IMR-90 (cell line): ENCODE measurements at regions not wholly inside any gene's neighbourhood (a gene's known extent, or its start where the extent isn't known, plus 50 kb on each side); places are given as distances from the start of the nearest gene placed in this dataset.

Experiments
- ATAC-seq: fragments of 200-7000 bp; cut with Tn5 transposase; 2 replicates; pipeline ENCODE4 v1.9.1; 2020; ENCODE audit warnings: low read depth, mild to moderate bottlenecking, moderate library complexity
- BruUV-seq: library from RNA; stranded (reverse); fragments of 400-500 nt; replicated peaks from 2 replicates; lab custom pipeline; 2021; lab: Mats Ljungman, UMichigan
- CTCF ChIA-PET: fragments of 300-600 bp; formaldehyde crosslinking; extraction: SDS; loops from one replicate; lab custom pipeline; 2021; ENCODE audit warnings: antibody characterized with exemption; lab: Yijun Ruan, JAX
- POLR2A ChIA-PET: fragments of 300-600 bp; sonication (Branson Sonifier 250); formaldehyde crosslinking; loops from one replicate; lab custom pipeline; 2022; ENCODE audit warnings: antibody characterized with exemption; ENCODE audit not compliant: unreplicated experiment; lab: Charles Lee
- DNase-seq: peaks from one replicate; pipeline ENCODE4 v3.0.0; 2013
- H2AFZ ChIP-seq: replicated peaks from 2 replicates; pipeline ENCODE3; 2013; ENCODE audit warnings: low read length, mild to moderate bottlenecking; ENCODE audit not compliant: poor library complexity
- H2AK5ac ChIP-seq: 2 replicates; pipeline ENCODE4 v1.6.1; 2013; ENCODE audit warnings: low read depth, low read length, inconsistent platforms
- H2AK9ac ChIP-seq: replicated peaks from 2 replicates; pipeline ENCODE3; 2013; ENCODE audit warnings: mild to moderate bottlenecking, low read depth, low read length, moderate library complexity; ENCODE audit not compliant: poor library complexity
- H2BK120ac ChIP-seq: 2 replicates; pipeline ENCODE4 v1.6.1; 2013; ENCODE audit warnings: low read depth, low read length, inconsistent platforms
- H2BK15ac ChIP-seq: 3 replicates; pipeline ENCODE4 v1.6.1; 2013; ENCODE audit warnings: low read depth, low read length, inconsistent platforms
- H2BK20ac ChIP-seq: 2 replicates; pipeline ENCODE4 v1.6.1; 2013; ENCODE audit warnings: low read depth, mild to moderate bottlenecking, inconsistent platforms, low read length, moderate library complexity
- H2BK5ac ChIP-seq: 2 replicates; pipeline ENCODE4 v1.6.1; 2013; ENCODE audit warnings: mild to moderate bottlenecking, low read depth, low read length, inconsistent platforms; ENCODE audit not compliant: poor library complexity, severe bottlenecking
- H3K14ac ChIP-seq: replicated peaks from 2 replicates; pipeline ENCODE4 v1.6.1; 2013; ENCODE audit warnings: low read depth, low read length, inconsistent platforms
- H3K18ac ChIP-seq: 2 replicates; pipeline ENCODE4 v1.6.1; 2013; ENCODE audit warnings: low read depth, low read length, control low read depth
- H3K23ac ChIP-seq: 2 replicates; pipeline ENCODE4 v1.6.1; 2013; ENCODE audit warnings: low read depth, low read length, inconsistent platforms
- H3K27ac ChIP-seq: 2 replicates; pipeline ENCODE4 v1.5.1; 2013; ENCODE audit warnings: mild to moderate bottlenecking, control low read depth, low read length; ENCODE audit not compliant: insufficient read depth
- H3K27me3 ChIP-seq: 2 replicates; pipeline ENCODE4 v1.6.1; 2013; ENCODE audit warnings: low read length; ENCODE audit not compliant: control insufficient read depth, insufficient read depth
- H3K36me3 ChIP-seq: 2 replicates; pipeline ENCODE4 v1.6.1; 2013; ENCODE audit warnings: low read length, mixed read lengths; ENCODE audit not compliant: control insufficient read depth, insufficient read depth
- H3K4ac ChIP-seq: 2 replicates; pipeline ENCODE4 v1.6.1; 2013; ENCODE audit warnings: low read depth, low read length, inconsistent platforms
- H3K4me1 ChIP-seq: 2 replicates; pipeline ENCODE4 v1.6.1; 2013; ENCODE audit warnings: low read length, mixed read lengths; ENCODE audit not compliant: control insufficient read depth, insufficient read depth
- H3K4me2 ChIP-seq: 2 replicates; pipeline ENCODE4 v1.6.1; 2013; ENCODE audit warnings: low read depth, mild to moderate bottlenecking, control low read depth, low read length, moderate library complexity
- H3K4me3 ChIP-seq: 2 replicates; pipeline ENCODE4 v1.5.1; 2013; ENCODE audit warnings: low read depth, mild to moderate bottlenecking, control low read depth, low read length, moderate library complexity; ENCODE audit not compliant: insufficient read depth
- H3K56ac ChIP-seq: 2 replicates; pipeline ENCODE4 v1.6.1; 2013; ENCODE audit warnings: low read length, inconsistent platforms; ENCODE audit not compliant: insufficient read depth; ENCODE audit errors: extremely low read depth
- H3K79me1 ChIP-seq, 2 experiments: 2 replicates each; pipeline ENCODE4 v1.6.1; 2013; ENCODE audit warnings: low read length in 2 of 2, inconsistent platforms in 1 of 2, low read depth in 1 of 2
- H3K9ac ChIP-seq: 2 replicates; pipeline ENCODE4 v1.6.1; 2013; ENCODE audit warnings: low read depth, low read length, control low read depth
- H3K9me1 ChIP-seq: 2 replicates; pipeline ENCODE4 v1.6.1; 2013; ENCODE audit warnings: low read length, inconsistent platforms; ENCODE audit not compliant: insufficient read depth
- H3K9me3 ChIP-seq: 2 replicates; pipeline ENCODE4 v1.6.1; 2013; ENCODE audit warnings: low read length; ENCODE audit not compliant: control insufficient read depth, insufficient read depth
- H4K20me1 ChIP-seq: 2 replicates; pipeline ENCODE4 v1.6.1; 2013; ENCODE audit warnings: low read length, inconsistent platforms; ENCODE audit not compliant: insufficient read depth
- H4K5ac ChIP-seq: 2 replicates; pipeline ENCODE4 v1.6.1; 2013; ENCODE audit warnings: mild to moderate bottlenecking, low read depth, low read length, control low read depth
- H4K8ac ChIP-seq, 2 experiments: 2 replicates each; pipeline ENCODE4 v1.6.1; 2013; ENCODE audit warnings: low read depth in 2 of 2, low read length in 2 of 2, control low read depth in 1 of 2, inconsistent platforms in 1 of 2
- H4K91ac ChIP-seq: 2 replicates; pipeline ENCODE4 v1.6.1; 2013; ENCODE audit warnings: low read depth, low read length, inconsistent platforms; ENCODE audit not compliant: insufficient read depth
- BHLHE40 ChIP-seq: fragments of 150-350 bp; IDR thresholded peaks from 2 replicates; pipeline ENCODE4 v1.6.1; 2016; ENCODE audit warnings: mild to moderate bottlenecking, low read depth, low read length
- CEBPB ChIP-seq: IDR thresholded peaks from 2 replicates; pipeline ENCODE4 v1.6.1; 2012; ENCODE audit warnings: low read depth, low read length, improper control_type of control experiment
- FOS ChIP-seq: fragments of 150-350 bp; IDR thresholded peaks from 2 replicates; pipeline ENCODE4 v1.6.1; 2016; ENCODE audit warnings: low read depth, low read length
- MAFK ChIP-seq: IDR thresholded peaks from 2 replicates; pipeline ENCODE4 v1.6.1; 2012; ENCODE audit warnings: low read depth, low read length, improper control_type of control experiment
- MAZ ChIP-seq: IDR thresholded peaks from 2 replicates; pipeline ENCODE4 v1.6.1; 2012; ENCODE audit warnings: low read depth, mild to moderate bottlenecking, low read length, improper control_type of control experiment, moderate library complexity, borderline replicate concordance
- MXI1 ChIP-seq: IDR thresholded peaks from 2 replicates; pipeline ENCODE4 v1.6.1; 2012; ENCODE audit warnings: low read depth, mild to moderate bottlenecking, low read length, moderate library complexity, borderline replicate concordance
- NFE2L2 ChIP-seq: fragments of 150-350 bp; IDR thresholded peaks from 2 replicates; pipeline ENCODE4 v1.6.1; 2016; ENCODE audit warnings: low read depth, mild to moderate bottlenecking, low read length
- POLR2A ChIP-seq: IDR thresholded peaks from 2 replicates; pipeline ENCODE4 v1.6.1; 2012; ENCODE audit warnings: mild to moderate bottlenecking, low read depth, low read length
- RCOR1 ChIP-seq: IDR thresholded peaks from 2 replicates; pipeline ENCODE4 v1.6.1; 2012; ENCODE audit warnings: mild to moderate bottlenecking, low read length, improper control_type of control experiment; ENCODE audit not compliant: insufficient replicate concordance
- RFX5 ChIP-seq: IDR thresholded peaks from 2 replicates; pipeline ENCODE4 v1.8.0; 2012; ENCODE audit warnings: low read depth, mild to moderate bottlenecking, low read length, moderate library complexity
- SMC3 ChIP-seq: fragments of 150-350 bp; IDR thresholded peaks from 2 replicates; pipeline ENCODE4 v1.6.1; 2016; ENCODE audit warnings: low read depth, mild to moderate bottlenecking, antibody characterized with exemption, low read length, moderate library complexity
- WGBS, 2 experiments: methylation state at CpG; one replicate each; pipeline versions ENCODE4 v1.1.5 to v1.1.7; 2013; ENCODE audit warnings: missing lambda C conversion rate in 2 of 2; ENCODE audit not compliant: insufficient read length in 1 of 2; ENCODE audit errors: extremely low coverage in 2 of 2; 5-methylcytosine and 5-hydroxymethylcytosine counted together
- dilution Hi-C: fragments of 300-500 bp; cut with HindIII; formaldehyde crosslinking; loops from one replicate; pipeline ENCODE4 v1.14.3; 2018; ENCODE audit warnings: low sequenced_read_pairs; ENCODE audit not compliant: unreplicated experiment
- in situ Hi-C: fragments of 300-500 bp; cut with MboI; formaldehyde crosslinking; loops from 3 replicates; pipeline ENCODE4 v1.14.3; 2019; ENCODE audit warnings: low sequenced_read_pairs, inconsistent platforms, mixed read lengths
- intact Hi-C: fragments of 100-400 bp; cut with micrococcal nuclease; formaldehyde crosslinking; loops from 2 replicates; pipeline ENCODE4 v1.10.0; 2022
- TF ChIP-seq, protein P1 (sequence below): conservative IDR thresholded peaks from 2 replicates; pipeline ENCODE4 v1.5.1; 2012; ENCODE audit warnings: mild to moderate bottlenecking, low read depth, low read length, improper control_type of control experiment

DNA sequence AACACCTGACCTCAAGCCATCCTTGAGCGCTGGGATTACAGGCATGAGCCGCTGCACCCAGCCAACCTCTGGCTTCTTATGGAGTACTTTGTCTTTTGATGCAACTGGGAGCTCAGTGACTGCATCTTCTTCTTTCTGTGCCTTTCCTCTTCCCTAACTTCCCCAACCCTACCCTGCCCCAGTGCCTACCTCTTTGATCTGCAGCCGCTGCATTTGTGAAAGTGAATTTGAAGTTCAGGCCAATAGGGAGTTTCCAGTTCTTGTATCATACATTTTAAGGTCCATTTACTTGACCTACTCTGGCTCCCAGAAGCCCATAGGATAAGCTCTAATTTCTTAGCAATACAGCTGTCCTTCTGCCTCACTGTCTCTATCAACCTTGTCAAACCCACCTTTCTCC, 52.2 kb downstream of the KCNC4 start:
- no peak for ATAC-seq
- H3K9ac ChIP-seq: no peak overlapping the region
- in situ Hi-C loops (no loop called here), dilution Hi-C loops (no loop called here), intact Hi-C loops (no loop called here)
- no peak overlapping the region for H3K18ac ChIP-seq
- H4K8ac ChIP-seq: no peak overlapping the region
- no peaks in the 10 kb centered on the region for H3K36me3 ChIP-seq
- POLR2A ChIA-PET: no interaction called here
- no peak overlapping the region for H3K56ac ChIP-seq
- peaks cover 41% of the 10 kb centered on the region for H3K27me3 ChIP-seq
- H2BK15ac ChIP-seq: no peak overlapping the region
- H3K4me3 ChIP-seq: no peak overlapping the region
- no peak overlapping the region for H4K5ac ChIP-seq
- no peak overlapping the region for H3K27ac ChIP-seq
- CTCF ChIA-PET: no interaction called here
- no peaks in the 10 kb centered on the region for H3K9me3 ChIP-seq
- H3K79me1 ChIP-seq: no peaks in the 10 kb centered on the region
- no TSS peak for BruUV-seq
- no peak overlapping the region for H2AK9ac ChIP-seq
- no peak overlapping the region for H2BK5ac ChIP-seq
- no peak overlapping the region for H2AK5ac ChIP-seq
- DNase-seq: no peak
- H3K4ac ChIP-seq: no peak overlapping the region
- WGBS, 2 experiments: no CpG with 5 or more reads among the region's 3 CpGs
- H3K9me1 ChIP-seq: no peaks in the 10 kb centered on the region
- H4K91ac ChIP-seq: no peak overlapping the region
- H3K23ac ChIP-seq: no peak overlapping the region
- H2BK20ac ChIP-seq: no peak overlapping the region
- H3K4me1 ChIP-seq: no peaks in the 10 kb centered on the region
- H3K14ac ChIP-seq: no peak overlapping the region
- no peak overlapping the region for H2BK120ac ChIP-seq
- H4K20me1 ChIP-seq: no peaks in the 10 kb centered on the region
- H2AFZ ChIP-seq: no peak overlapping the region
- TF ChIP-seq FOS: no peak
- TF ChIP-seq CEBPB: no peak
- TF ChIP-seq MAZ: no peak
- TF ChIP-seq NFE2L2: no peak
- TF ChIP-seq SMC3: no peak
- TF ChIP-seq, protein P1, sequence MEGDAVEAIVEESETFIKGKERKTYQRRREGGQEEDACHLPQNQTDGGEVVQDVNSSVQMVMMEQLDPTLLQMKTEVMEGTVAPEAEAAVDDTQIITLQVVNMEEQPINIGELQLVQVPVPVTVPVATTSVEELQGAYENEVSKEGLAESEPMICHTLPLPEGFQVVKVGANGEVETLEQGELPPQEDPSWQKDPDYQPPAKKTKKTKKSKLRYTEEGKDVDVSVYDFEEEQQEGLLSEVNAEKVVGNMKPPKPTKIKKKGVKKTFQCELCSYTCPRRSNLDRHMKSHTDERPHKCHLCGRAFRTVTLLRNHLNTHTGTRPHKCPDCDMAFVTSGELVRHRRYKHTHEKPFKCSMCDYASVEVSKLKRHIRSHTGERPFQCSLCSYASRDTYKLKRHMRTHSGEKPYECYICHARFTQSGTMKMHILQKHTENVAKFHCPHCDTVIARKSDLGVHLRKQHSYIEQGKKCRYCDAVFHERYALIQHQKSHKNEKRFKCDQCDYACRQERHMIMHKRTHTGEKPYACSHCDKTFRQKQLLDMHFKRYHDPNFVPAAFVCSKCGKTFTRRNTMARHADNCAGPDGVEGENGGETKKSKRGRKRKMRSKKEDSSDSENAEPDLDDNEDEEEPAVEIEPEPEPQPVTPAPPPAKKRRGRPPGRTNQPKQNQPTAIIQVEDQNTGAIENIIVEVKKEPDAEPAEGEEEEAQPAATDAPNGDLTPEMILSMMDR: no peak
- TF ChIP-seq MXI1: no peak
- no peak for TF ChIP-seq POLR2A
- no peak for TF ChIP-seq RFX5
- no peak for TF ChIP-seq MAFK
- no peak for TF ChIP-seq BHLHE40
- no peak for TF ChIP-seq RCOR1
- H3K4me2 ChIP-seq: no peak overlapping the region
